ENCODE measurements at regions not wholly inside any gene's neighbourhood (a gene's known extent, or its start where the extent isn't known, plus 50 kb on each side); places are given as distances from the start of the nearest gene placed in this dataset.
"Not testable (repeated sequence)": the region's sequence is repeated elsewhere in the genome, so short reads cannot be mapped to it uniquely, and the experiment has no call there.

GRCh38 chr21:6092401-6092800 lies 4429.0 kb upstream of the TPTE start:
- H3K4me1 Mint-ChIP-seq, H3K27ac Mint-ChIP-seq, H3K9me3 Mint-ChIP-seq, H3K27me3 Mint-ChIP-seq, ATAC-seq, H3K36me3 Mint-ChIP-seq, H3K4me3 Mint-ChIP-seq, DNase-seq, POLR2A ChIA-PET: not testable (repeated sequence)

- not testable (repeated sequence) for H3K4me1 Mint-ChIP-seq
- ATAC-seq, result peak; percentile 72 to 91
Observed at GRCh38 chr21:6093419-6093818, 4428.0 kb upstream of the TPTE start.

GRCh38 chr21:6093870-6094269 lies 4427.5 kb upstream of the TPTE start:
- peak; percentile 21 to 28 for ATAC-seq
- H3K4me3 Mint-ChIP-seq, H3K9me3 Mint-ChIP-seq, H3K27ac Mint-ChIP-seq, H3K4me1 Mint-ChIP-seq, H3K27me3 Mint-ChIP-seq, POLR2A ChIA-PET, H3K36me3 Mint-ChIP-seq, DNase-seq: not testable (repeated sequence)

More at GRCh38 chr21:6093419-6093818, 4428.0 kb upstream of the TPTE start:
- POLR2A ChIA-PET, H3K36me3 Mint-ChIP-seq, H3K4me3 Mint-ChIP-seq, H3K27me3 Mint-ChIP-seq, H3K27ac Mint-ChIP-seq, H3K9me3 Mint-ChIP-seq: not testable (repeated sequence)
- peak in 8 of 10 donors; percentile 23 to 65 (median 44) for DNase-seq

GRCh38 chr21:6095304-6095703 lies 4426.1 kb upstream of the TPTE start:
- H3K27ac Mint-ChIP-seq, H3K9me3 Mint-ChIP-seq, H3K36me3 Mint-ChIP-seq, H3K4me1 Mint-ChIP-seq, H3K4me3 Mint-ChIP-seq, ATAC-seq, DNase-seq, H3K27me3 Mint-ChIP-seq, POLR2A ChIA-PET: not testable (repeated sequence)

GRCh38 chr21:6096560-6097424 lies 4424.6 kb upstream of the TPTE start:
- H3K27me3 Mint-ChIP-seq, H3K9me3 Mint-ChIP-seq, DNase-seq, H3K27ac Mint-ChIP-seq, H3K4me1 Mint-ChIP-seq, H3K4me3 Mint-ChIP-seq, POLR2A ChIA-PET, ATAC-seq, H3K36me3 Mint-ChIP-seq: not testable (repeated sequence)

- H3K27me3 Mint-ChIP-seq, H3K4me3 Mint-ChIP-seq, DNase-seq, H3K9me3 Mint-ChIP-seq, H3K4me1 Mint-ChIP-seq, H3K36me3 Mint-ChIP-seq, ATAC-seq, POLR2A ChIA-PET: not testable (repeated sequence)
- H3K27ac Mint-ChIP-seq, result peak overlapping the region in 2 of 10 donors; percentile 34 to 75
Observed at GRCh38 chr21:6097736-6098135, 4423.6 kb upstream of the TPTE start.

GRCh38 chr21:6098191-6098935 lies 4423.0 kb upstream of the TPTE start:
- H3K27me3 Mint-ChIP-seq, H3K36me3 Mint-ChIP-seq, H3K4me3 Mint-ChIP-seq, DNase-seq, H3K27ac Mint-ChIP-seq, POLR2A ChIA-PET, ATAC-seq, H3K4me1 Mint-ChIP-seq, H3K9me3 Mint-ChIP-seq: not testable (repeated sequence)

- DNase-seq, POLR2A ChIA-PET, H3K36me3 Mint-ChIP-seq, H3K4me3 Mint-ChIP-seq, H3K9me3 Mint-ChIP-seq, H3K4me1 Mint-ChIP-seq, H3K27ac Mint-ChIP-seq, H3K27me3 Mint-ChIP-seq, ATAC-seq: not testable (repeated sequence)
Observed at GRCh38 chr21:6101588-6101987, 4419.8 kb upstream of the TPTE start.

- H3K27ac Mint-ChIP-seq, POLR2A ChIA-PET, H3K36me3 Mint-ChIP-seq, H3K4me1 Mint-ChIP-seq, DNase-seq, H3K4me3 Mint-ChIP-seq, H3K27me3 Mint-ChIP-seq, H3K9me3 Mint-ChIP-seq, ATAC-seq: not testable (repeated sequence)
Observed at GRCh38 chr21:6104546-6104945, 4416.8 kb upstream of the TPTE start.

GRCh38 chr21:6106686-6107567 lies 4414.5 kb upstream of the TPTE start:
- H3K36me3 Mint-ChIP-seq, H3K27me3 Mint-ChIP-seq, ATAC-seq, H3K9me3 Mint-ChIP-seq, POLR2A ChIA-PET, DNase-seq, H3K4me1 Mint-ChIP-seq, H3K4me3 Mint-ChIP-seq, H3K27ac Mint-ChIP-seq: not testable (repeated sequence)

GRCh38 chr21:6108894-6109293 lies 4412.5 kb upstream of the TPTE start:
- not testable (repeated sequence) for H3K27me3 Mint-ChIP-seq

GRCh38 chr21:6109774-6110173 lies 4411.6 kb upstream of the TPTE start:
- ATAC-seq, H3K27me3 Mint-ChIP-seq, POLR2A ChIA-PET, DNase-seq, H3K4me1 Mint-ChIP-seq, H3K27ac Mint-ChIP-seq, H3K9me3 Mint-ChIP-seq, H3K36me3 Mint-ChIP-seq: not testable (repeated sequence)
- peak overlapping the region in 1 of 10 donors; percentile 7 for H3K4me3 Mint-ChIP-seq

More at GRCh38 chr21:6108894-6109293, 4412.5 kb upstream of the TPTE start:
- POLR2A ChIA-PET, H3K4me3 Mint-ChIP-seq, H3K9me3 Mint-ChIP-seq, ATAC-seq, DNase-seq, H3K4me1 Mint-ChIP-seq, H3K27ac Mint-ChIP-seq, H3K36me3 Mint-ChIP-seq: not testable (repeated sequence)

Data from naive thymus-derived CD8-positive, alpha-beta T cell (primary cell).